ENCODE measurements at regions not wholly inside any gene's neighbourhood (a gene's known extent, or its start where the extent isn't known, plus 50 kb on each side); places are given as distances from the start of the nearest gene placed in this dataset.

DNA sequence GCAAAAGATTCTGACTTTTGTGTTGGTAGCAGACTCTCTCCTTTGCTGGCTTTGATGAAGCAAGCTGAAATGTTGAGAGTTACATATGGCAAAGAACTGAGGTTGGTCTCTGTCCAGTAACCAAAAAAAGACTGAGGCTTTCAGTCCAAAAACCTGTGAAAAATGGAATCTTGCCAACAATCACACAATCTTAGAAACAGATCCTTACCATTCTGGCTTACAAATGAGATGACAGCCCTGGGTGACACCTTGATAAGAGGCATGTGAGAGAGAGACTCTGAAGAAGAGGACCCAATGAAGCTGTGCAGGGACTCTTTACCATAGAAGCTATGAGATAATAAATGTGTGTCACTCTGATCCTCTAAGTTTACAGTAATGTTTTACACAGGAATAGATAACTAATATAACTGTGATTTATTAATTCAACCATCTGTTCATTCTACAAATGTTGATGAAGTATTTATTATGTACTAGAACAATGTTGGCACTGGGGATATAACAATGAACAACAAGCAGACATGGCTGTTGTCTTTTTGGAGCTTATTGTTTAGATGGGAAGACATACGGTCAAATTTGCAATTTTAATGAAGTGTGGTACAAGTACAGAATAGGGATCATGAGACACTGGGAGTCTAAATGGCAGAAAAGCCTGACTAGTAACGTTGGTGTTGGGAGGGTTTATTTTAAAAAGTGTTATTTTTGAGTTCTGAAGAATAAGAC is 251.0 kb downstream of the OLFM3 start:
- Mint-ChIP-seq H3K27ac (no peak overlapping the region), H3K4me3 (no peak overlapping the region), H3K9me3 (peaks cover 6% of the 10 kb centered on the region), H3K4me1 (peaks cover 5% of the 10 kb centered on the region), H3K27me3 (ENCODE audit: low read depth) (no peaks in the 10 kb centered on the region), H3K36me3 (no peaks in the 10 kb centered on the region)
- DNase-seq (ENCODE audit: low spot score in 2 of 2, unreplicated experiment in 2 of 2) = no peak
- TF ChIP-seq, protein P1, sequence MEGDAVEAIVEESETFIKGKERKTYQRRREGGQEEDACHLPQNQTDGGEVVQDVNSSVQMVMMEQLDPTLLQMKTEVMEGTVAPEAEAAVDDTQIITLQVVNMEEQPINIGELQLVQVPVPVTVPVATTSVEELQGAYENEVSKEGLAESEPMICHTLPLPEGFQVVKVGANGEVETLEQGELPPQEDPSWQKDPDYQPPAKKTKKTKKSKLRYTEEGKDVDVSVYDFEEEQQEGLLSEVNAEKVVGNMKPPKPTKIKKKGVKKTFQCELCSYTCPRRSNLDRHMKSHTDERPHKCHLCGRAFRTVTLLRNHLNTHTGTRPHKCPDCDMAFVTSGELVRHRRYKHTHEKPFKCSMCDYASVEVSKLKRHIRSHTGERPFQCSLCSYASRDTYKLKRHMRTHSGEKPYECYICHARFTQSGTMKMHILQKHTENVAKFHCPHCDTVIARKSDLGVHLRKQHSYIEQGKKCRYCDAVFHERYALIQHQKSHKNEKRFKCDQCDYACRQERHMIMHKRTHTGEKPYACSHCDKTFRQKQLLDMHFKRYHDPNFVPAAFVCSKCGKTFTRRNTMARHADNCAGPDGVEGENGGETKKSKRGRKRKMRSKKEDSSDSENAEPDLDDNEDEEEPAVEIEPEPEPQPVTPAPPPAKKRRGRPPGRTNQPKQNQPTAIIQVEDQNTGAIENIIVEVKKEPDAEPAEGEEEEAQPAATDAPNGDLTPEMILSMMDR (IDR thresholded peaks at IDR 0.05; ENCODE audit: unreplicated experiment) = no peak

DNA sequence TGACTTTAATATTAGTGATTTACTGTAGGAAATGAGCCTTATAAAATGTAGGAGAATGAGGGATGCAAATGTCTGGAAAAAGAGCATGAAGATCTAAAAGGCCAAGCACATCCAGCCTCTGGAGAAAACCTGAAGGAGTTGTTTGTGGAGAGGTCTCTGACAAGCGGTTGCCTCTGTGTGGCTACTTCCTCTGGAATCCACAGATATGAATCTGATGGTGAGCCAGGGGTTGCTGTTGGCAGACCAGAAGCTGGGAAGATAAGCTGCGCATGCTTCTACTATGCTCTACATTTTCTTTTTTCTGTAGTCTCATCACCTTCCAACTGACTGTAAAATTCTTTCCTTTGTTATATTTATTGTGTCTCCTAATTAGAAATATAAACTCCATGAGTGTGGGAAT is 248.6 kb downstream of the OLFM3 start:
- no peak overlapping the region for H3K4me3 Mint-ChIP-seq
- H3K9me3 Mint-ChIP-seq = peaks cover 18% of the 10 kb centered on the region
- peaks cover 5% of the 10 kb centered on the region for H3K4me1 Mint-ChIP-seq
- H3K27ac Mint-ChIP-seq = no peak overlapping the region
- H3K36me3 Mint-ChIP-seq = no peaks in the 10 kb centered on the region
- TF ChIP-seq, protein P1 (IDR thresholded peaks at IDR 0.05; ENCODE audit: unreplicated experiment) = no peak
- no peaks in the 10 kb centered on the region for H3K27me3 Mint-ChIP-seq (ENCODE audit: low read depth)
- DNase-seq (ENCODE audit: low spot score in 2 of 2, unreplicated experiment in 2 of 2) = no peak

All from mesothelial cell of epicardium (in vitro differentiated cells).